ENCODE measurements at regions not wholly inside any gene's neighbourhood (a gene's known extent, or its start where the extent isn't known, plus 50 kb on each side); places are given as distances from the start of the nearest gene placed in this dataset.

GRCh38 chr13:63336549-63336948 lies 1920.9 kb upstream of the PCDH20 start:
- H3K4me1 ChIP-seq (ENCODE audit: low read length): no peaks in the 10 kb centered on the region
- no peak overlapping the region for H3K27ac ChIP-seq (ENCODE audit: low read length)
- H3K4me3 ChIP-seq (ENCODE audit: low read length): no peak overlapping the region
- no peak overlapping the region for H3K9ac ChIP-seq (ENCODE audit: low read length)
- no peaks in the 10 kb centered on the region for H3F3A ChIP-seq (ENCODE audit: insufficient read depth, low read length)
- H3K9me3 ChIP-seq (replicated peaks; ENCODE audit: insufficient read depth, low read length): no peaks in the 10 kb centered on the region
- no peaks in the 10 kb centered on the region for H4K20me1 ChIP-seq (ENCODE audit: insufficient read depth, low read length)
- TF ChIP-seq EZH2phosphoT487 (IDR thresholded peaks at IDR 0.05; ENCODE audit: low read length) (no peak), EZH2 (optimal IDR thresholded peaks at IDR 0.05; ENCODE audit: low read depth, low read length) (no peak)
- H2AFZ ChIP-seq (ENCODE audit: low read length): no peak overlapping the region
- H3K27me3 ChIP-seq (replicated peaks; ENCODE audit: insufficient read depth, low read length): no peaks in the 10 kb centered on the region
- H3K79me2 ChIP-seq (ENCODE audit: low read length): no peaks in the 10 kb centered on the region
- no peaks in the 10 kb centered on the region for H3K9me2 ChIP-seq (replicated peaks; ENCODE audit: insufficient read depth, low read length)
- no peak for DNase-seq
- no peaks in the 10 kb centered on the region for H3K36me3 ChIP-seq (replicated peaks; ENCODE audit: insufficient read depth, low read length)
- no peak overlapping the region for H3K4me2 ChIP-seq (ENCODE audit: low read depth, low read length)

GRCh38 chr13:63327584-63327983 lies 1911.9 kb upstream of the PCDH20 start:
- no peak overlapping the region for H3K4me3 ChIP-seq (ENCODE audit: low read length)
- TF ChIP-seq EZH2 (optimal IDR thresholded peaks at IDR 0.05; ENCODE audit: low read depth, low read length) (no peak), EZH2phosphoT487 (IDR thresholded peaks at IDR 0.05; ENCODE audit: low read length) (no peak), CTCF (IDR thresholded peaks at IDR 0.05; ENCODE audit: low read length) (no peak)

GRCh38 chr13:63323441-63323840 lies 1907.8 kb upstream of the PCDH20 start:
- Histone ChIP-seq H3K27me3 (replicated peaks; ENCODE audit: insufficient read depth, low read length) (no peaks in the 10 kb centered on the region), H3K4me2 (ENCODE audit: low read depth, low read length) (no peak overlapping the region), H3K79me2 (ENCODE audit: low read length) (no peaks in the 10 kb centered on the region), H3K27ac (ENCODE audit: low read length) (no peak overlapping the region), H3K9ac (ENCODE audit: low read length) (no peak overlapping the region), H4K20me1 (ENCODE audit: insufficient read depth, low read length) (no peaks in the 10 kb centered on the region), H3K4me3 (ENCODE audit: low read length) (no peak overlapping the region), H2AFZ (ENCODE audit: low read length) (no peak overlapping the region), H3K4me1 (ENCODE audit: low read length) (no peaks in the 10 kb centered on the region), H3K36me3 (replicated peaks; ENCODE audit: insufficient read depth, low read length) (no peaks in the 10 kb centered on the region), H3K9me3 (replicated peaks; ENCODE audit: insufficient read depth, low read length) (no peaks in the 10 kb centered on the region), H3F3A (ENCODE audit: insufficient read depth, low read length) (no peaks in the 10 kb centered on the region), H3K9me2 (replicated peaks; ENCODE audit: insufficient read depth, low read length) (no peaks in the 10 kb centered on the region)
- DNase-seq: no peak
- TF ChIP-seq EZH2phosphoT487 (IDR thresholded peaks at IDR 0.05; ENCODE audit: low read length) (no peak), EZH2 (optimal IDR thresholded peaks at IDR 0.05; ENCODE audit: low read depth, low read length) (no peak), CTCF (IDR thresholded peaks at IDR 0.05; ENCODE audit: low read length) (no peak)

More at GRCh38 chr13:63327584-63327983, 1911.9 kb upstream of the PCDH20 start:
- H3F3A ChIP-seq (ENCODE audit: insufficient read depth, low read length): no peaks in the 10 kb centered on the region
- no peak overlapping the region for H3K4me2 ChIP-seq (ENCODE audit: low read depth, low read length)
- H3K9ac ChIP-seq (ENCODE audit: low read length): no peak overlapping the region
- peak; percentile 19 for DNase-seq
- no peaks in the 10 kb centered on the region for H4K20me1 ChIP-seq (ENCODE audit: insufficient read depth, low read length)
- no peaks in the 10 kb centered on the region for H3K36me3 ChIP-seq (replicated peaks; ENCODE audit: insufficient read depth, low read length)
- H3K4me1 ChIP-seq (ENCODE audit: low read length): no peaks in the 10 kb centered on the region
- no peak overlapping the region for H3K27ac ChIP-seq (ENCODE audit: low read length)
- no peaks in the 10 kb centered on the region for H3K79me2 ChIP-seq (ENCODE audit: low read length)
- no peaks in the 10 kb centered on the region for H3K9me2 ChIP-seq (replicated peaks; ENCODE audit: insufficient read depth, low read length)
- no peaks in the 10 kb centered on the region for H3K9me3 ChIP-seq (replicated peaks; ENCODE audit: insufficient read depth, low read length)
- no peak overlapping the region for H2AFZ ChIP-seq (ENCODE audit: low read length)
- H3K27me3 ChIP-seq (replicated peaks; ENCODE audit: insufficient read depth, low read length): no peaks in the 10 kb centered on the region

- DNase-seq: no peak
- Histone ChIP-seq H3K27me3 (replicated peaks; ENCODE audit: insufficient read depth, low read length) (no peaks in the 10 kb centered on the region), H2AFZ (ENCODE audit: low read length) (no peak overlapping the region), H3F3A (ENCODE audit: insufficient read depth, low read length) (no peaks in the 10 kb centered on the region), H3K27ac (ENCODE audit: low read length) (no peak overlapping the region), H4K20me1 (ENCODE audit: insufficient read depth, low read length) (no peaks in the 10 kb centered on the region), H3K9ac (ENCODE audit: low read length) (no peak overlapping the region), H3K9me2 (replicated peaks; ENCODE audit: insufficient read depth, low read length) (no peaks in the 10 kb centered on the region), H3K79me2 (ENCODE audit: low read length) (no peaks in the 10 kb centered on the region), H3K4me3 (ENCODE audit: low read length) (no peak overlapping the region), H3K36me3 (replicated peaks; ENCODE audit: insufficient read depth, low read length) (no peaks in the 10 kb centered on the region), H3K4me2 (ENCODE audit: low read depth, low read length) (no peak overlapping the region), H3K4me1 (ENCODE audit: low read length) (no peaks in the 10 kb centered on the region), H3K9me3 (replicated peaks; ENCODE audit: insufficient read depth, low read length) (no peaks in the 10 kb centered on the region)
- TF ChIP-seq CTCF (IDR thresholded peaks at IDR 0.05; ENCODE audit: low read length) (no peak), EZH2phosphoT487 (IDR thresholded peaks at IDR 0.05; ENCODE audit: low read length) (no peak), EZH2 (optimal IDR thresholded peaks at IDR 0.05; ENCODE audit: low read depth, low read length) (no peak)
Measured at GRCh38 chr13:63311587-63311986, 1895.9 kb upstream of the PCDH20 start.

Measured in MM.1S (cell line).